IPS-NIHi11 (cell line): ENCODE measurements at regions not wholly inside any gene's neighbourhood (a gene's known extent, or its start where the extent isn't known, plus 50 kb on each side); places are given as distances from the start of the nearest gene placed in this dataset.

ENCODE experiments used
- DNase-seq: peaks from one replicate; pipeline ENCODE4 v3.0.0; 2012; ENCODE audit warnings: mixed read lengths, low spot score

DNA sequence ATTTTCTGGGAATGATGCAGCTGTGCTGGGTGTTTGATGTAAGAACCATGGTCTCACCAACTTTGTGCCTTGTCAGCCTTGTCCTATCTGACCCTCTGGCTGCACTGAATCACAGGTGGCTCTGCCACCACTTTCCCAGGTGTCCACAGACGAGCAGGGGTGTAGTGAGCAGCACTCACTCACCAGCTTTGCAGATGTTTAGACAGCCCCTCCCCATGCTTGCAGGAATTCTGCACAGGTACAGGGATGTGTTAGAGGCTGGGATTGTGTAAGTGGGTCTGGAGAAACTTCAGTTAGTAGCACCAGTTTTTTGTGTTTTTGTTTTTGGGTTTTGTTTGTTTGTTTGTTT, 88.2 kb upstream of the NAA20 start:
- DNase-seq = no peak

DNA sequence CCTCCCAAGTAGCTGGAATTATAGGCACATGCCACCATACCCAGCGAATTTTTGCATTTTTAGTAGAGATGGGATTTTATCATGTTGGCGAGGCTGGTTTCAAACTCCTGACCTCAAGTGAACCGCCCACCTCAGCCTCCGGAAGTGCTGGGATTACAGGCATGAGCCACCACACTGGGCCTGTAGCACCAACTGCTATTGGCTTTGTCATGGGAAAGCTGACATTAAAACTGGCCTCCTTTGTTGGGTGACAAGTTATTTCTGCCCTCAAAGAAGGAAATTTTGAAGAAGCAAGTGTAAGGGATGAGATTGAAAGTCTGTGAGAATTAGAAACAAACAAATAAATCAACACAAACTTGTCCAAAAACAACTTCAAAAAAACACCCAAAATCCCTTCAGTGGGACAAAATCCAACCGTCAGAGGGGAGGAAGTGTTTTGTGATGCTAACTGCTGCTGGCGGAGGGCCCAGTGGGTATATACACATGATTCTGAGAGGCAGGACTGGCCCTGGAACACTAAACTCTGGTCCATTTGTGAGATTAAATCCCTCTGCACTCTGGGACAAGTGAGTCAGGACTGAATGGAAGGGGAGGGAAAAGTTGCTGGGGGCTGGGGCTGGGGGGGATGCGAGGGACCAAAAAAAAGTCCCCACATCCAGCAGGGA, 87.5 kb upstream of the NAA20 start:
- DNase-seq = no peak

DNA sequence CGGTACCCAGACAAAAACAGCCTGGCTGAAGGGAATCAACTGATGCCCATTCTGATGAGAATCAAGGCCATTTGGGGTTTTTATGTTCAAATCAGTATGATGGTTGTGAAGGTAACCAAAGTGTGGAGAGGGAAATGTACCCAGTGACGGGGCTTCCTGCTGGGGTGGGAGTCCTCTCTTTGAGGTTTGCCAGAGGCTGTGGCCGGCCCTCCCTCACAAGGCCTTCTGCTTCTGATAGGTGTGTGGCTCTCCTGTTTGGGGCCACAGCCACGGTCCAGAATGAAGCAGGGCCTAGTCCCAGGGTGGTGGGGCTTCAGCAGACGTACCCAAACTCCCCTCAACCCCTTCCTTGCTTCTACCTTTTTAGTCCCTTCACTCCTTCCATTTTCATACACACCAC, 86.7 kb upstream of the NAA20 start:
- no peak for DNase-seq

DNA sequence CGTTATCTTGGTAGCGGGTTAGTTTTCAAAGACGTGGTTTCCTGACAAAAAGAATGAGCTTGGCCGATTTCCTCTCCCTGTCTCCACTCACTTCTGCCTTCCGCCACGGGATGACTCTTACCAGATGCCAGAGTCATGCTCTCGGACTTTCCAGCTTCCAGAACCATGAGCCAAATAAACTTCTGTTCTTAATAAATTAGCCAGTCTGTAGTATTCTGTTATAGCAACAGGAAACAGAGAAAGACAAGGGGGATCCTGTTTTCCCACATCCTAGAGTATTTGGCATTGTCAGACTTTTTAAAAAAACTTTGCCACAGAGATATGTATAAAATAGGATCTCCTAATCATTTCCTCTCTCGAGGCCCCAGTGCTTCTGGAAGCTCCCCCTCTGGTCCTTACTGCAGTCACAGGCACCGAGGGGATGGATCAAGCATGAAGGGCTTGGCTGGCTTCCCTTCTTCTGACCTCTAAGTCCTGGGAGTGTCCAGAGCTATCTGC, 84.9 kb upstream of the NAA20 start:
- DNase-seq = no peak

DNA sequence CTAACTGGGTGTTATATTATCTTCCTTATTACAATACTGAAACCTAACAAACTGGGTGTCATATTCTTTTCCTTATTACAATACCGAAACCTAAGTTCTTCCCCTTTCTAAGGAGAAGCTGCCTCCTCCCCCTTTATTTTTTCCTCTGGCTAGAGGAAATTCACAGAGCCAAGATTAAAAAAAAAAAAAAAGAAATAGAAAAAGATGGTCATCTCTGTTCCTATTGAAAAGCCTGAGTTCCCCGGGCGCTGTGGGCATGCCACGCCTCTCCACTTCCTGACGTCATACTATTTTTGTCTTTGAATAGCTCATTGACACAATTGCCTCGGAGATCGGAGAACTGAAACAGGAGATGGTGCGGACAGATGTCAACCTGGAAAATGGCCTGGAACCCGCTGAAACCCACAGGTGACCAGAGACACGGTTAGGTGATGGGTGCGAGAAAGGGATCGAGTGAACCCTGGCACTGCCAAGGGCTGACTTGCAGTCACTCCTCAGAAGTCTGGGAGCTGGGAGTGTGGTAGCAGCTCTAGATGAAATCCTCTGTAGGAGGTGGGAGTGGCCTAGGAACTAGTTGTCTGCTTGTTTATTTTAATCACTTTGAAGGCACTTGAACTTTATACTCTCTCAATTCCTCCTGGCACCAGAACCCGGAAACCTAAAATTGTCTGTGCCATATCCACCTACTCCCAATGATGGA, 82.2 kb upstream of the NAA20 start:
- no peak for DNase-seq

DNA sequence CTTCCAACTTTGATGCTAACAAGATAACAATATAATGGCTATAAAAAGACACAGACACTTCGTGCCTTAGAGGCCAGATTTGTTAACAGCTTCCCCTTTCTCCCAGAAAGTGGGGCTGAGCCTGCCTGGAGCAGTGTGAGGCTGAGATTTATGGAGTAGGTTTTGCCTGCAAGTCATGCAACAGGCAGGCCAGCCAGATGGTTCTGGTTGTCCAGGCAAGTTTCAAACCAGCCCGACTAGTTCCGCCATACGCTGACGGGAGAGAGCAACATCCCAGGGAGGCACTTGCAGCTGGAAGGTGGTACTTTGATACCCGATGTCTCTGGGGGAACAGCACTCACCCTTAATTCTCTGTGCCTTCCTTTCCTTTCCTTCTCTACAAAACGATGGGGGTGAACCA, 81.3 kb upstream of the NAA20 start:
- DNase-seq = peak; percentile 38

DNA sequence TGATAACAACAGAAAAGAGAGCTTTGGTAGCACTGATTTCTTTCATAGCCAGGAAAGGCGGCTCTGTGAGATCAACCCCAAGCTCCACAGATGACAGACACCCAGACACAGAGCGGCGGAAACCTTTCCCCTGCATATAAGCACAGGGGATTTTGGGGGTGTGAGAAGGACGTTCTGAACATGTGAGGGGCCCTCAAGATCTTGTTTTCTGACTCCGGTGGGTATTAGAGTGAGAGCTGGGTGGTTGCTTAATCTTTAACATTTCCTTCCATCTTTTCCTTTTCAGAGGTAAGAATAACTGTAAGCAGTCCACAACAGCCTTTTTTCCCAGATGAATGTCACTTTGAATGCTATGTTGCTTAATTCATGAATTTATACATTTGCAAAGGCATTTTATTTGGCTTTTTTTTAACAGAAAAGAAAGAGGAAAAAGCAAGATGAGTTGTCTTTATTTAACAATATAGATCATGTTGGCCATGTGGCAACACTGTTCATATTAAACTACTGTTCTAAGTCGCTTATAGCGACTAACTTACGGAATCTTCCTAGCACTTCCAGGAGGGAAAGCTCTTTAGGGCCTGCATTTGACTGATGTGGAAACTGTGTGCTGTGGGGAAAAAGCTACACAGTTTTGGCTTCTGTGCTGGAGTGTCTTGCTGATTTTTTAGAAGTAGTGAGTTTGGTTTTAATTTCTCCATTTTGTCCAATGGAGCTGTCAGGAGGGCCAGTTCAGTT, 80.5 kb upstream of the NAA20 start:
- DNase-seq = no peak

DNA sequence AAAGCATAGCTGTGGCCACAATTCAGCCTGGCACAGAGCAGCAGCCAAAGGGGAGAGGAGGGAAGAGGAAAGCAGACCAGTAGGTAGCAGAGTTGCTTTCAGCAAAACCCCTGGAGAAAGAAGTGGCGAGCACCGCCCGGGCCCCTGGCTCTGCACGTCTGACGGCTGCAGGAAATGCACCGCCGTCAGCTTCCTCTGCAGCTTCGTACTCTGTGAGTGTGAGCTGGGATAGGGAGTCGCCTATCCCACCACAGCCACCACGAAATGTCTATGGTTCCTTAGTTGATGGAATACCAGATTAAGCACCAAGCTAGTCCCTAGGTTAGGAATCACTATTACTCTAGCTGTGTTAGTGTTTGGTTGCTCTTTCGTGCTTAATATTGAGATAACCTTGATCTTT, 79.9 kb upstream of the NAA20 start:
- no peak for DNase-seq

DNA sequence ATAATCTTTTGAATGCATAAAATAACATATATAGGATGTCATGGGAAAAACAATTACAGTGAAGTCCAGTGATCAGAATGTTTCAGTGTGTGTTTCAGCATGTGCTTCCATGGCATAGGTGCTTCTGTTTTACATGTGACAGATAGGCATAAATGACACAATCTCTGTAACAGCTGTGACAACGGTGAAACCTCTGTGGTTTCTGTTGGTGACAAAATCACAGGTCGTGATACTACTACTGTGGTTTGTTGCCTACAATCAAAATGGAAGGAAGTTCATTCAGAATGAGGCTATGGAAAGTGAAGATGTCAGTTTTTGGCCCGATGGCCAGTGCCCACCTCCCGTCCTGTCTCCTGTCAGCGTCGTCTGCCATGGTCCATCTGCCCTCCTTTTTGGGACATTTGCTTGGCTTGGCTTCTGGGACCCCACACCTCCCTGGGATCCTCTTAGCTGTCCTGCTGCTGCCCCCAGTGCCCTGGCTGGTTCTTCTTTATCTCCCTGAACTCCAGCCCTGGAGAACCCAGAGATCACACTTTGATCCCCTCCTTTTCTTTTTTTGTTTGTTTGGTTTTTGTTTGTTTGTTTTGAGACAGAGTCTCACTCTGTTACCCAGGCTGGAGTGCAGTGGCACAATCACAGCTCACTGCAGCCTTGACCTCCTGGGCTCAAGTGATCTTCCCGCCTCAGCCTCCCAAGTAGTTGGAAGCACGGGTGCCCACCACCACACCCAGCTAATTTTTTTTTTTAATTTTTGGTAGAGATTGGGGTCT, 79.3 kb upstream of the NAA20 start:
- DNase-seq = no peak

DNA sequence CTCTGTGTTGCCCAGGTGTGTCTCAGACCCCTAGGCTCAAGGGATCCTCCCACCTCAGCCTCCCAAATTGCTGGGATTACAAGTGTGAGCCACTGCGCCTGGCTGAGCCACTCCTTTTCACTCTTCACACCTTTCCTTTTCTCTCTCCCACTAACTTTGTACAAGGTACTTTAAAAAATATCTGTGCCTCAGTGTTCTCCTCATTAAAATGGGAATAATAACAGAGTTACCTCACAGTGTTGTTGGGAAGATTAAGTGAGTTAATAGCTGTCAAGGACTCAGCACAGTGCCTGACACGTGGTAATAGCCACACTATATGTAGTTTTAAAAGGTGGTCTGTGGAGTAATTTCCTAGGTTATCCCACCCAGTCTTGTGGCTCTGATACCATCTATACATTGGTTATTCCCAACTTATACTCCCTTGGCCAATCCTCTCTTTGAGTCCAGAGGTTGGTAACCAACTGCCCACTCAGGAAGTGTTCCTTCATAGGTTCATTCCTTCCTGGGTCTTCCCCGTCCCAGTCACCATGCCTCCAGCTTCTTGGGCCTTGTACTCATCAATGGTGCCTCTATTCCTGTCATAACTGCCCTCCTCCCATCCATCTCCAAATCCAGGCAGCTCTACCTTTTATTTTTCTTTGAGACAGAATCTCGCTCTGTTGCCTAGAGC, 78.6 kb upstream of the NAA20 start:
- DNase-seq = no peak

DNA sequence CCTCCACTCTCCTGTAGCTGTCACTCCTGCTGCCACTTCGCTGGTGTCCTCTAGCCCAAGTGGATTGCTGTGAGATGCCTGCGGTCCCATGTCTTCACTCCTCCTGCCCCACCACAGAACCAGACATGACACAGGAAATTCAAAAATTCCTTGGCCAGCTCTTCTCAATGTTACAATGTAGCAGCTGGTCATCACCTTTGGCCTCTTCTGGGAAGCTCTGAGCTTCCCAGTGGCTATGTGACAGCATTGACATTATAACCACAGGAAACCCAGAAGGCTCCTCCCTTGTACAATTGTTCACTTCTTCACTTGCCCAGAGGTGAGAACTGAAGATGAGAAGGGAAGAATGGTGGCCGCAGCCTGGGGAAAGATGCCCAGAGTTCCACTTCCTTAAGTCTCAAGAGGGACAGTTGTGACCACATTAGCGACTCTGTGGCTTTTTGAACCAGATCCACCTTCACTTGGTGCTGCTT, 76.1 kb upstream of the NAA20 start:
- DNase-seq = no peak

DNA sequence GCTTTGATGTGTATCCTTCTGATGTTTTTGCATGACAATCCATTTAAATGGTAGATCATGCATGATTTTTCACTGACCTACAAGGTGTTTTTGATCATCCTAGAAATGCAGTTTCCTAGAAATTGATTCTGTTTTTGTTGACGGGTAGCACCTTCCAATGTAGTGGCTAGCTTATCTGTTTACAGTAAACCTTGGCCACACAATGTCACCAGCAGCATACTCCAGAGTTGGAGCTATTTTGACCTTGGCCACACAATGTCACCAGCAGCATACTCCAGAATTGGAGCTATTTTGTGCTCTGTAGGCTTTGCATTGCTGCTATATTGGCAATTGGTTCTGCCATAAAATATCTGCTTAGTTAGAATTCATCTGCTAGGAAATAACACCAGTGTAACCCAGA, 74.6 kb upstream of the NAA20 start:
- DNase-seq = no peak

DNA sequence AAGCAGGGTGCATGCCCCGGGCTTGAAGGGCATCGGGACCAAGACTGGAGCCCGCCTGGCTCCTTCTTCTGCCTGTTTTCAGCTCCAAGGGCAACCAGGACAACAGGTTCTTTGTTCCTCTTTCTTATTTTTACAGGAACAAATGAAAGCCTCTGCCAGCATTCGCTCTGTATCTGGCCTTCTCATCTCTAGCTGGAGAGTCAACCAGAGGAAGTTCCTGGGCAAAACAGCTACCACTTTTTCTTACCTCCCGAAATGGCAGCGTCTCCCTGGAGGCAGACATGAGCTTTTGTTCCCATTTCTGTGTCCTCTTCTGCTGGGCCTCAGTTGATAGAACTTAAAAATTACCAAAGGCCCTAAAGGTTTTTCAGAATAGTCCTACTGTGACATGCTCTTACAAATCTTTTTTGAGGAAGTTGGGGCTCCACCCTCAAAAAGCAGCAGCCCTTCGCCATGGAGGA, 74.1 kb upstream of the NAA20 start:
- no peak for DNase-seq

DNA sequence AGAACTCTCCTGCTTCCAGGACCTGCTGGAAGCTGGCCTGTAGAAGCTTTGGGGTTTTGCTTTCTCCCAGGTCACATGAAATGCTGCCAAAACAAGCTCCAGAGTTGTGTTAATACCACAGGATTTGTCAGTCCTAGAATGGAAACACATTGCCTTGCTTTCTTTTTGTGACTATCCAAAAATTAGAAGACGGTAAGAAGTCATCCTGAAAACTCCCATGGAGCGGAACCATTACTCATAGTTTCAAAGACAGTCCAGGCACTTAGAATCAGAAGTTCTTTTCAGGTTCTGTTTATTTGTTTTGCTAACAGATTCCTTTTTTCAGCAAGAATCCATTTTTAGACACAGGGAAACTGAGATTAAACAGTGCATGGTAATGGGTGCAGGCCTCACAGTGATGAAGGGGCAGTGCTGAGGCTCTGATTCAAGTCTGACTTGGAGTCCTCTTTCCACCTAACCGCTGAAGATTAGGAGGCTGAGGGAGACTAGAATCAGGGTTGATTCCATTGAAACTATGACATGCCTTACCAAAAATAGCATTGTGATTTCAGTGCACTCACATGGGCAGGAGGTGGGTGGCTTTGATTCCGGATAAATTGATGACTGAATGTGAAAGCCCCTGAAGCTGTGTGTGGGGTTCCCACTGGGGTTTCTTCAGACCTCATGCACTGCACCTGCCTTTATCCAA, 72.2 kb upstream of the NAA20 start:
- no peak for DNase-seq

DNA sequence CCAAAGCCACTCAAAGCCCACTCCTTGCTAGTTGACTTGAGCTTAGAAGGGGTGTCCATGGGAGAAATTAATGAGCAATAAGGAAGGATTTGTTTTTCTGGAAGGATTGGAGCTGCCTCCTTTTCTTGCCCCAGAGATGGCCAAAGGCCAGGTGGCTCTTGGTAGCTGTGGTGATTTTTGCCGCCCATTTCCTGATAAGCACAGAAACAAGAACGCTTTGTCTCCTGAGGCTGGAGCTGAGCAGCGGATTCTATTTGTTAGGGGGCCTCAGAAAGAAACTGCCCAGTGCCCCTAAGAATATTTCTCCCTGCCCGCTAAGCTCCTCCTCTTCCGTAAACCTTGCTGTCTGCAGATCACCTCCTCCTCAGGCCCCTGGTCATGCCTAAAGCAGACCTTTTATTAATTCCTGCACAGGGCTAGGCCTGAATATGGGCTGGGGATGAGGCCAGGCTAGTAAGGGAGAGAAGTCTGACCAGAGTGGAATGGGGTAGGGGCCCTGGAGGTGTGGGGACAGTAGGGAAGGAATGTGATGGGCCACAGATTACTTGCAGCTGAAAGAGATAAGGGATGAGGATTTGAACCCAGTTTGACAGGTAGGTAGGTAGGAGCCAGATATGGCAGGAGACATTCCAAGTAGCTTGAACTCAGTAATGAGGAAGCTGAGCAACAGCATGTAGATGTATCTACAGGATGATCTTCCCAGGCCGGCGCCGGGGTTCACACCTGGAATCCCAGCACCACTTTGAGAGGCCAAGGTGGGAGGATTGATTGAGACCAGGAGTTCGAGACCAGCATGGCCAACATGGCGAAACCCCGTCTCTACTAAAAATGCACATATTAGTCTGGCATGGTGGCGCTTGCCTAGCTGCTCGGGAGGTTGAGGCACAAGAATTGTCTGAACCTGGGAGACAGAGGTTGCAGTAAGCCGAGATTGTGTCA, 71.2 kb upstream of the NAA20 start:
- DNase-seq = no peak

DNA sequence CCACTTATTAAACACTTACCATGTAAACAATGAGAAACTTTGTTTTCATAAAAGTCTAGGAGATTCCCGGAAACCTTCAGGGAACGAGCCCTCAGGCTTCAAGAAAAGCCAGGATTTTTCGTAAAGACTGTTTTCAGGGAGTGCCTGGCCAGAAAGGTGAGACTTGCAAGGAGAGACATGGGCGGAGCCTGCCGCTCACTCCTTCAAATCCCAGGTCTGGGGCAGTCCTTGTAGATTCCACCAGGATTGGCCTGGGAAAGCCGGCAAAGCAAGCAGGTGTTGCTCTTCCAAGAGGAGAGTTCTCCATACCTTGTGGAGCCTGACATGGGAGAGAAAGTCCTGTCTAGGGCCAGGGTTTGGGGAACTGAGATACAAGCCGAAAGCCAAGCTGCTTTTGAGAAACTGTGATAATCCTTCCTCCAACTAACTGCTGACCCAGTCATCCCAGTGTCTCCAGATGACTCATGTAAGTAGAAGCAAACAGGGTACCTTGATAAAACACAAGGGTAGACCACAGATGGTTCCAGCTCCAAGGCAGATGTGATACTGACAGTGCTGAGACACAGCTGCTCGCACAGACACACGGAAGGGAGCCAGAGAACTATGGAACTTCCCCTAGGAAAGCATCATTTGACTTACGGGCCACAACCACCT, 69.4 kb upstream of the NAA20 start:
- peak; percentile 54 for DNase-seq

DNA sequence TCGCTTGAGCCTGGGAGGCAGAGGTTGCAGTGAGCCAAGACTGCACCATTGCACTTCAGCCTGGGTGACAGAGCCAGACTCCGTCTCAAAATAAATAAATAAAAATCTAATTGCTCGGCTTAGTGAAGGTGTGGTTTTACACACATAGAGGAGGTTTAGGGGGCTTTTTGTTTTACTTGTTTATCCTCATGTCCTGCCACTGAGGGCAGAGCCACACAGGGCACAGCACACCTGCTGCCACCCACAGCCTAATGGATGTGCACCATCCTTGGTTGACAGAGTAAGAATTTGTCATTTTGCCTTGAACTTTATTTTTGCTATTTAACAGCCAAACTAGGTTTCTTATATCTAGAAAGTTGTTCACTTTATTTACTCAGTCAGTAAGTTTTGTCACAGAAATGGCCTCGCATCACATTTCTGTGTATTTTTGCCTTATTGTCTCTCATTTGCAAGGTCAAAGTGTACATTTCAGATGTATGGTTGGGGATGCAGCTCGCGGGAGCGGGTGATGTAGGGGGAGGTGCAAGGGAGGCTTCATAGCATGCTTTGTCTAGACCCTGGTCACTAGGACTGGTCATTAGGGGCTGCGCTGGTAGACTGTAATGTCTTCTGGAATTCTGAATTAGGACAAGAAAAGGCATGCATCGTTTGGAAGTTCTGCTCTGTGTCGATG, 67.8 kb upstream of the NAA20 start:
- DNase-seq = no peak

DNA sequence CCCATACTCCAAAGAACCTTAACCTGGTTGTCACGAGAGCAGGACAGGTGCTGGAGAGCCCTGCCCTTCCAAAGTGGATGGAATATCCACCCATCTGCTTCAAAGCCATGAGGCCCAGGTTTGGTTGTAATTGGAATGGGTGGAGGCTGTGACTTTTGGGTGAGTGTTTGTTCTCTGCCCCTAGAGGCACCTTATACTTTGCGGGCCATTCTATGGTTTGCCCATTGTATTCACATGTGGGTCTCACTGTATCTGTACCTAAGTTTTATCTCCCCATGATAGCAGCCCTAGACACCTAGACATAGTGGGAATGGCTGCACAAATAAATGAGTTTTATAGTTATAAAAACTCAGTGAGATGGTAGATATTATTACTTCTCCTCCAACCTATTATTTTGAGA, 67.1 kb upstream of the NAA20 start:
- DNase-seq = no peak

DNA sequence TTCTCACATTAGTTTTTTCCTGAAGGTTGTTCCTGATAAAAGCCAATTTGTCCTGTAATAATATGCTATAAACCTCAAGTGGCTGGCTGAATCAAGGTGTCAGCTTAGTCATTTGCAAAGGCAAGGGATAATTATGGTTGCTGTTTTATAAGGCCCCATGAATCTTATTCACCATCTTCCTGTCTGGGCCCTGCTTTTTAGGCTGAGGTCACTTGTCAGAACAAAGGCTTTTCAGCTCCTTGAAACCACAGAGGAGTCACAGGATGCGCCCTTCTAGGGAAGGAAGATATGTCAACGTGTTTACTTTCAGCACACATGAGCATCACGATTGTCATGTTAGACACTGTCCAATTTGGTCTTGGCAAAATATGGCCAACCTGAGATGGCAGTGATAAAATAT, 64.8 kb upstream of the NAA20 start:
- DNase-seq = no peak
